ENCODE measurements at regions not wholly inside any gene's neighbourhood (a gene's known extent, or its start where the extent isn't known, plus 50 kb on each side); places are given as distances from the start of the nearest gene placed in this dataset.

DNA sequence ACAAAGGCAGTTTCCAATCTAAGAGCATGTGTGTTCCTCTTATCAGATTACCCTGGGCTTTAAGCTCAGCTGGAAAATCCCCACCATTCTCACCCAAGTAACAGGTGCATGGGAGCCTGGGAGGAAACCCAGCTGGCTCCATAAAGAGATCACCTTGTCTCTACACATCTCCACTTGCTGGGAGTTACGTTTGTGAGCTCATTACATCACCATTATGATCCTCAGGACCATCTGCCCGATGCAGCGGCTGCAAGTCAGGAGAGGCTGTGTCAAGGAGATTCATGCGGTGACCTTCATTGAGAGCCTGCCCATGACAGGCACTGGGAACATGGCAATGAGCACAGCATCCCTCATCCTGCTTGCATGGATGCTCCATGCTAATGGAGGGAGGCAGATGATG lies 618.0 kb downstream of the NPHP4 start:
- H3K79me2 ChIP-seq (replicated peaks; ENCODE audit: insufficient read depth, low read length) = no peaks in the 10 kb centered on the region
- H3F3A ChIP-seq (ENCODE audit: insufficient read depth, low read length, poor library complexity, severe bottlenecking) = no peaks in the 10 kb centered on the region
- H3K4me2 ChIP-seq (ENCODE audit: low read length) = no peak overlapping the region

DNA sequence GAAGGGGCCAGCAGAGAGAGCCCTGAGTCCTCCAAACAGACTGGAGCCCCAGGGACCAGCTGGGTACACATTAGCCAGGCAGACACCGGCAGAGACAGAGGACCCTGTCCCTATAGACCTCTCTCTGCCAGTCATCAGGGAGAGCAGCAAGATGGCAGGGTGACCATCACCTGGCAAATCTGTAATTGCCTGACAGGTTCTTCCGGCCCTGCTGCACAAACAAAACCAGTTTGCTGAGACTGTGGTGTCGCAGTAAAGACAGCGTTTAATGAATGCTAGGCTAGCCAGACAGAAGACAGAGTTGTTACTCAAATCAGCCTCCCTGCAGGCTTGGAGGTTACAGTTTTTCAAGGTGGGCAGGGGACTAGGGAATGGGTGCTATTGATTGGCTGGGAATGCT lies 618.9 kb downstream of the NPHP4 start:
- H3F3A ChIP-seq (ENCODE audit: insufficient read depth, low read length, poor library complexity, severe bottlenecking) = no peaks in the 10 kb centered on the region
- no peak overlapping the region for H3K4me3 ChIP-seq (ENCODE audit: low read length)
- H3K9me3 ChIP-seq (ENCODE audit: low read length) = no peaks in the 10 kb centered on the region
- no peaks in the 10 kb centered on the region for H4K20me1 ChIP-seq (ENCODE audit: insufficient read depth)
- TF ChIP-seq, protein P1, sequence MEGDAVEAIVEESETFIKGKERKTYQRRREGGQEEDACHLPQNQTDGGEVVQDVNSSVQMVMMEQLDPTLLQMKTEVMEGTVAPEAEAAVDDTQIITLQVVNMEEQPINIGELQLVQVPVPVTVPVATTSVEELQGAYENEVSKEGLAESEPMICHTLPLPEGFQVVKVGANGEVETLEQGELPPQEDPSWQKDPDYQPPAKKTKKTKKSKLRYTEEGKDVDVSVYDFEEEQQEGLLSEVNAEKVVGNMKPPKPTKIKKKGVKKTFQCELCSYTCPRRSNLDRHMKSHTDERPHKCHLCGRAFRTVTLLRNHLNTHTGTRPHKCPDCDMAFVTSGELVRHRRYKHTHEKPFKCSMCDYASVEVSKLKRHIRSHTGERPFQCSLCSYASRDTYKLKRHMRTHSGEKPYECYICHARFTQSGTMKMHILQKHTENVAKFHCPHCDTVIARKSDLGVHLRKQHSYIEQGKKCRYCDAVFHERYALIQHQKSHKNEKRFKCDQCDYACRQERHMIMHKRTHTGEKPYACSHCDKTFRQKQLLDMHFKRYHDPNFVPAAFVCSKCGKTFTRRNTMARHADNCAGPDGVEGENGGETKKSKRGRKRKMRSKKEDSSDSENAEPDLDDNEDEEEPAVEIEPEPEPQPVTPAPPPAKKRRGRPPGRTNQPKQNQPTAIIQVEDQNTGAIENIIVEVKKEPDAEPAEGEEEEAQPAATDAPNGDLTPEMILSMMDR (IDR thresholded peaks at IDR 0.05; ENCODE audit: poor library complexity, severe bottlenecking) = no peak
- no peak for TF ChIP-seq RAD21 (conservative IDR thresholded peaks at IDR 0.05)
- TF ChIP-seq MXI1 (conservative IDR thresholded peaks at IDR 0.05; ENCODE audit: poor library complexity, severe bottlenecking) = no peak
- no peak for TF ChIP-seq TAF1 (IDR thresholded peaks at IDR 0.05; ENCODE audit: low read depth)
- TF ChIP-seq, protein P2, sequence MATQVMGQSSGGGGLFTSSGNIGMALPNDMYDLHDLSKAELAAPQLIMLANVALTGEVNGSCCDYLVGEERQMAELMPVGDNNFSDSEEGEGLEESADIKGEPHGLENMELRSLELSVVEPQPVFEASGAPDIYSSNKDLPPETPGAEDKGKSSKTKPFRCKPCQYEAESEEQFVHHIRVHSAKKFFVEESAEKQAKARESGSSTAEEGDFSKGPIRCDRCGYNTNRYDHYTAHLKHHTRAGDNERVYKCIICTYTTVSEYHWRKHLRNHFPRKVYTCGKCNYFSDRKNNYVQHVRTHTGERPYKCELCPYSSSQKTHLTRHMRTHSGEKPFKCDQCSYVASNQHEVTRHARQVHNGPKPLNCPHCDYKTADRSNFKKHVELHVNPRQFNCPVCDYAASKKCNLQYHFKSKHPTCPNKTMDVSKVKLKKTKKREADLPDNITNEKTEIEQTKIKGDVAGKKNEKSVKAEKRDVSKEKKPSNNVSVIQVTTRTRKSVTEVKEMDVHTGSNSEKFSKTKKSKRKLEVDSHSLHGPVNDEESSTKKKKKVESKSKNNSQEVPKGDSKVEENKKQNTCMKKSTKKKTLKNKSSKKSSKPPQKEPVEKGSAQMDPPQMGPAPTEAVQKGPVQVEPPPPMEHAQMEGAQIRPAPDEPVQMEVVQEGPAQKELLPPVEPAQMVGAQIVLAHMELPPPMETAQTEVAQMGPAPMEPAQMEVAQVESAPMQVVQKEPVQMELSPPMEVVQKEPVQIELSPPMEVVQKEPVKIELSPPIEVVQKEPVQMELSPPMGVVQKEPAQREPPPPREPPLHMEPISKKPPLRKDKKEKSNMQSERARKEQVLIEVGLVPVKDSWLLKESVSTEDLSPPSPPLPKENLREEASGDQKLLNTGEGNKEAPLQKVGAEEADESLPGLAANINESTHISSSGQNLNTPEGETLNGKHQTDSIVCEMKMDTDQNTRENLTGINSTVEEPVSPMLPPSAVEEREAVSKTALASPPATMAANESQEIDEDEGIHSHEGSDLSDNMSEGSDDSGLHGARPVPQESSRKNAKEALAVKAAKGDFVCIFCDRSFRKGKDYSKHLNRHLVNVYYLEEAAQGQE (IDR thresholded peaks at IDR 0.05; ENCODE audit: borderline replicate concordance) = no peak
- TF ChIP-seq POLR2AphosphoS5 (IDR thresholded peaks at IDR 0.05) = no peak
- no peak for TF ChIP-seq EZH2 (IDR thresholded peaks at IDR 0.05; ENCODE audit: borderline replicate concordance, insufficient read depth, low read length, poor library complexity, severe bottlenecking)
- no peak overlapping the region for H3K27ac ChIP-seq (ENCODE audit: low read length)
- H3K36me3 ChIP-seq (ENCODE audit: insufficient read depth, low read length) = no peaks in the 10 kb centered on the region
- no peak overlapping the region for H2AFZ ChIP-seq (ENCODE audit: low read depth, low read length)
- no peaks in the 10 kb centered on the region for H3K9me2 ChIP-seq (ENCODE audit: insufficient read depth, low read length)
- H3K4me2 ChIP-seq (ENCODE audit: low read length) = no peak overlapping the region
- no peak overlapping the region for H3K9ac ChIP-seq (ENCODE audit: low read length)
- H3K27me3 ChIP-seq (ENCODE audit: insufficient read depth, low read depth, low read length) = no peaks in the 10 kb centered on the region
- no peaks in the 10 kb centered on the region for H3K79me2 ChIP-seq (replicated peaks; ENCODE audit: insufficient read depth, low read length)

More for the DNA sequence above, 618.0 kb downstream of the NPHP4 start:
- Histone ChIP-seq H3K27ac (ENCODE audit: low read length) (no peak overlapping the region), H3K4me3 (ENCODE audit: low read length) (no peak overlapping the region), H4K20me1 (ENCODE audit: insufficient read depth) (no peaks in the 10 kb centered on the region), H3K36me3 (ENCODE audit: insufficient read depth, low read length) (no peaks in the 10 kb centered on the region), H3K9me3 (ENCODE audit: low read length) (no peaks in the 10 kb centered on the region), H3K9ac (ENCODE audit: low read length) (no peak overlapping the region), H2AFZ (ENCODE audit: low read depth, low read length) (no peak overlapping the region), H3K9me2 (ENCODE audit: insufficient read depth, low read length) (no peaks in the 10 kb centered on the region), H3K27me3 (ENCODE audit: insufficient read depth, low read depth, low read length) (no peaks in the 10 kb centered on the region)
- TF ChIP-seq, protein P1 (IDR thresholded peaks at IDR 0.05; ENCODE audit: poor library complexity, severe bottlenecking) = no peak
- TF ChIP-seq MXI1 (conservative IDR thresholded peaks at IDR 0.05; ENCODE audit: poor library complexity, severe bottlenecking) = no peak
- no peak for TF ChIP-seq EZH2 (IDR thresholded peaks at IDR 0.05; ENCODE audit: borderline replicate concordance, insufficient read depth, low read length, poor library complexity, severe bottlenecking)
- no peak for TF ChIP-seq RAD21 (conservative IDR thresholded peaks at IDR 0.05)
- TF ChIP-seq EP300 (conservative IDR thresholded peaks at IDR 0.05; ENCODE audit: poor library complexity, severe bottlenecking) = no peak
- no peak for TF ChIP-seq POLR2AphosphoS5 (IDR thresholded peaks at IDR 0.05)
- TF ChIP-seq, protein P2 (IDR thresholded peaks at IDR 0.05; ENCODE audit: borderline replicate concordance) = no peak
- no peak for TF ChIP-seq TAF1 (IDR thresholded peaks at IDR 0.05; ENCODE audit: low read depth)
